ENCODE measurements at regions not wholly inside any gene's neighbourhood (a gene's known extent, or its start where the extent isn't known, plus 50 kb on each side); places are given as distances from the start of the nearest gene placed in this dataset.

DNA sequence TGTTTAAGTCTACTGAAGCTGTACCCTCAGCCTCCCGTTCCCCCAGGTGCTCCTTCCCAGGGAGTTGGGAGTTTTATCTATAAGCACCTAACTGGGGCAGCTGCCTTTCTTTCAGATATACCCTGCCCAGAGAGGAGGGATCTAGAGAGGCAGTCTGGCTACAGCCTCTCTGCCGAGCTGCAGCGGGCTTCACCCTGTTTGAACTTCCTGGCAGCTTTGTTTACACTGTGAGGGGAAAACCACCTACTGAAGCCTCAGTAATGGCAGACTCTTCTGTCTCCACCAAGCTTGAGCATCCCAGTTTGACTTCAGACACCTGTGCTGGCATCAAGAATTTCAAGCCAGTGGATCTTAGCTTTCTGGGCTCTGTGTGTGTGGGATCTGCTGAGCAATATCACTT lies 122.5 kb downstream of the MAGEE1 start:
- no peak overlapping the region for H3K9ac ChIP-seq (ENCODE audit: low read depth, low read length)
- WGBS, 2 experiments (ENCODE audit: extremely low coverage in 2 of 2, insufficient read length in 1 of 2) = no CpG with 5 or more reads among the region's 3 CpGs
- H2BK15ac ChIP-seq (ENCODE audit: low read depth, low read length) = no peak overlapping the region
- H2AK9ac ChIP-seq (replicated peaks; ENCODE audit: low read depth, low read length, poor library complexity) = no peak overlapping the region
- H3K23ac ChIP-seq (ENCODE audit: low read depth, low read length) = no peak overlapping the region
- H4K8ac ChIP-seq (ENCODE audit: low read depth in 2 of 2, low read length in 2 of 2) = no peak overlapping the region
- no peak overlapping the region for H4K91ac ChIP-seq (ENCODE audit: insufficient read depth, low read depth, low read length)
- H3K9me3 ChIP-seq (ENCODE audit: control insufficient read depth, insufficient read depth, low read length) = peaks cover 6% of the 10 kb centered on the region; the same call in 1 of the 2 replicates
- no peaks in the 10 kb centered on the region for H3K9me1 ChIP-seq (ENCODE audit: insufficient read depth, low read length)
- H2BK120ac ChIP-seq (ENCODE audit: low read depth, low read length) = no peak overlapping the region
- in situ Hi-C loops (cut with MboI; ENCODE audit: low sequenced_read_pairs) (no loop called here), dilution Hi-C loops (cut with HindIII; ENCODE audit: low sequenced_read_pairs, unreplicated experiment) (no loop called here), intact Hi-C loops (cut with micrococcal nuclease) (no loop called here)
- H2BK20ac ChIP-seq (ENCODE audit: low read depth, low read length) = no peak overlapping the region
- H3K79me1 ChIP-seq (ENCODE audit: low read depth in 1 of 2, low read length in 2 of 2) = no peaks in the 10 kb centered on the region
- H4K20me1 ChIP-seq (ENCODE audit: insufficient read depth, low read length) = no peaks in the 10 kb centered on the region
- H4K5ac ChIP-seq (ENCODE audit: low read depth, low read length) = no peak overlapping the region
- ChIA-PET CTCF (no interaction called here), POLR2A (ENCODE audit: unreplicated experiment) (no interaction called here)
- H2AFZ ChIP-seq (replicated peaks; ENCODE audit: low read length, poor library complexity) = no peak overlapping the region
- no peak overlapping the region for H2BK5ac ChIP-seq (ENCODE audit: low read depth, low read length, poor library complexity, severe bottlenecking)
- H3K4me2 ChIP-seq (ENCODE audit: low read depth, low read length) = no peak overlapping the region
- TF ChIP-seq CEBPB (IDR thresholded peaks at IDR 0.05; ENCODE audit: low read depth, low read length) (no peak), MAFK (IDR thresholded peaks at IDR 0.05; ENCODE audit: low read depth, low read length) (no peak), MXI1 (IDR thresholded peaks at IDR 0.05; ENCODE audit: borderline replicate concordance, low read depth, low read length) (no peak)
- no peaks in the 10 kb centered on the region for H3K36me3 ChIP-seq (ENCODE audit: control insufficient read depth, insufficient read depth, low read length)
- no peak overlapping the region for H3K4ac ChIP-seq (ENCODE audit: low read depth, low read length)
- H3K56ac ChIP-seq (ENCODE audit: extremely low read depth, insufficient read depth, low read length) = no peak overlapping the region
- no peak for DNase-seq
- no peaks in the 10 kb centered on the region for H3K4me1 ChIP-seq (ENCODE audit: control insufficient read depth, insufficient read depth, low read length)
- BruUV-seq (replicated peaks) = no TSS peak
- no peaks in the 10 kb centered on the region for H3K27me3 ChIP-seq (ENCODE audit: control insufficient read depth, insufficient read depth, low read length)
- H3K27ac ChIP-seq (ENCODE audit: insufficient read depth, low read length) = no peak overlapping the region
- no peak for ATAC-seq (ENCODE audit: low read depth)
- no peak overlapping the region for H3K4me3 ChIP-seq (ENCODE audit: insufficient read depth, low read depth, low read length)
- H2AK5ac ChIP-seq (ENCODE audit: low read depth, low read length) = no peak overlapping the region
- H3K14ac ChIP-seq (replicated peaks; ENCODE audit: low read depth, low read length) = no peak overlapping the region
- H3K18ac ChIP-seq (ENCODE audit: low read depth, low read length) = no peak overlapping the region

Data from IMR-90 (cell line).